Natural killer cell (primary cell): ENCODE measurements at regions not wholly inside any gene's neighbourhood (a gene's known extent, or its start where the extent isn't known, plus 50 kb on each side); places are given as distances from the start of the nearest gene placed in this dataset.
"Not testable (repeated sequence)": the region's sequence is repeated elsewhere in the genome, so short reads cannot be mapped to it uniquely, and the experiment has no call there.

Experiments
- ATAC-seq, 3 donors: fragments of 150-1000 bp in 2 of 3; fragments of 200-7000 bp in 1 of 3; cut with Tn5 transposase; 1 replicate in 1 of 3; 2 replicates in 2 of 3; pipeline ENCODE4 v1.10.0; 2021; ENCODE audit warnings: mild to moderate bottlenecking in 2 of 3, moderate library complexity in 2 of 3
- DNase-seq, 2 donors: peaks; one replicate each; pipeline versions ENCODE4 v3.0.0 to v3.0.0-alpha.2; 2013 to 2021; ENCODE audit warnings: mixed read lengths in 1 of 2
- H3K27ac ChIP-seq: one replicate; pipeline ENCODE4 v1.5.1; 2013; ENCODE audit warnings: mild to moderate bottlenecking, low read length
- H3K27me3 ChIP-seq: one replicate; pipeline ENCODE4 v1.6.1; 2013; ENCODE audit warnings: low read length; ENCODE audit not compliant: control insufficient read depth, insufficient read depth
- H3K36me3 ChIP-seq: one replicate; pipeline ENCODE4 v1.6.1; 2013; ENCODE audit warnings: low read length; ENCODE audit not compliant: control insufficient read depth, insufficient read depth
- H3K4me1 ChIP-seq: one replicate; pipeline ENCODE4 v1.6.1; 2013; ENCODE audit warnings: low read length; ENCODE audit not compliant: control insufficient read depth, insufficient read depth
- H3K4me3 ChIP-seq: one replicate; pipeline ENCODE4 v1.5.1; 2013; ENCODE audit warnings: low read length
- H3K9me3 ChIP-seq: one replicate; pipeline ENCODE4 v1.6.1; 2013; ENCODE audit warnings: low read length; ENCODE audit not compliant: control insufficient read depth, insufficient read depth
- H3K27ac Mint-ChIP-seq, 2 donors: one replicate each; pipeline ENCODE4 v1.8.0; 2022; ENCODE audit warnings: mild to moderate bottlenecking in 2 of 2, mixed read lengths in 2 of 2, moderate library complexity in 1 of 2
- H3K27me3 Mint-ChIP-seq, 2 donors: one replicate each; pipeline ENCODE4 v1.8.0; 2022; ENCODE audit warnings: low read depth in 2 of 2, mixed read lengths in 2 of 2
- H3K36me3 Mint-ChIP-seq: one replicate; pipeline ENCODE4 v1.8.0; 2022; ENCODE audit warnings: mixed read lengths
- H3K4me1 Mint-ChIP-seq, 2 donors: one replicate each; pipeline ENCODE4 v1.8.0; 2022; ENCODE audit warnings: mixed read lengths in 2 of 2
- H3K4me3 Mint-ChIP-seq: one replicate; pipeline ENCODE4 v1.8.0; 2022; ENCODE audit warnings: mild to moderate bottlenecking, moderate library complexity, mixed read lengths
- H3K9me3 Mint-ChIP-seq, 2 donors: one replicate each; pipeline ENCODE4 v1.8.0; 2022; ENCODE audit warnings: mixed read lengths in 2 of 2
- WGBS: methylation state at CpG from one replicate; pipeline ENCODE4 v1.1.7; 2013; ENCODE audit warnings: missing lambda C conversion rate; ENCODE audit not compliant: insufficient coverage; 5-methylcytosine and 5-hydroxymethylcytosine counted together
- intact Hi-C: fragments of 100-400 bp; cut with micrococcal nuclease; formaldehyde crosslinking; loops from one replicate; pipeline ENCODE4 v1.14.2; 2022

DNA sequence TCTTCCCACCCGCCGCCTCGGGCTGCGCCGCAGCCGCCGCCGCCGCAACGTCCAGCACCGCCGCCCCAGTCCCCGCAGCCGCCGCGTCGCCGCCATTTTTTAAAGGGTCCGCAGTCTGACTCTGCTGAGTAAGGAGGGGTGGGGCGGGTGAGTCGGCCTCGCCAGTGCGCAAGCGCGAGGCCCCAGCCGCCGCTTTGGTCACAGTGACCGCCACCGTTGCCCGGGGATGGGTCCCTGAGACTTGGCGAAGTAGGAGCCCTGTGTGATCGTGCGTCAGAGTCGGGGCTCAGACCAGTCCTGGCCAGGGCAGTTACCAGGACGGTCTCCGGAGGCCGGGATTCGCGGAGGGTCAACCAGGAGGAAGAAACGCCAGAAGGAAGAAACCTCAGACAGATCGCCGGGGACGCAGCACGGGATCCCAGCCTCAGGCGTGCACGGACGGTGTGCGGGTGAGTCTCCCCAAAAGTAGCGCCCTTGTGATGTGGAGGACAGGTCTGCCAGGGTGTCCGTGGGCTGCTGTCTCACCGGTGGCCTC is 1414.2 kb upstream of the PCDH10 start:
- intact Hi-C loops, H3K4me1 Mint-ChIP-seq, DNase-seq, H3K27me3 Mint-ChIP-seq, H3K36me3 Mint-ChIP-seq, H3K9me3 Mint-ChIP-seq, H3K9me3 ChIP-seq, H3K27ac ChIP-seq, H3K4me3 ChIP-seq, H3K4me3 Mint-ChIP-seq, H3K27me3 ChIP-seq, H3K27ac Mint-ChIP-seq, H3K4me1 ChIP-seq, H3K36me3 ChIP-seq, ATAC-seq: not testable (repeated sequence)
- 94% methylated on average over 12 of the region's 51 CpGs for WGBS

DNA sequence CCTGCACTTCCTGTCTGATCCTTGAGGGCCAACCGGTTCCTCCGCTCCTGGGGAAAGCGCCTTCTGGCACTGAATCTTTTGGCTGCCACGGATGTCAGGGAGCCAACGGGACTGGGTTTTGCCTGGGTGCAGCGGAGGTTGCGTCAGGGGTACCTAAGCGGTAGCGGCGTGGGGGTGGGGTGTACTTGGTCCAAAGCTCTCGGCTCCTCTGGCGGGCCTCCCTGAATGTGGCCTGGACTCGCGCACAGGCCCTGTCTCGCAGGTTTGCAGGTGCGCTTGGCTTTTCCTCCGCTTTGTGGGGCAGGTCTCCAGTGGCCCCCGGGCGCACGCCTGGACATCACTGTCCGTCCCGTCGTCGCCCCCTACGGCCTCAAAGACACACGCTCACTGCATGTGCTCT is 1410.1 kb upstream of the PCDH10 start:
- ATAC-seq, intact Hi-C loops: not testable (repeated sequence)

DNA sequence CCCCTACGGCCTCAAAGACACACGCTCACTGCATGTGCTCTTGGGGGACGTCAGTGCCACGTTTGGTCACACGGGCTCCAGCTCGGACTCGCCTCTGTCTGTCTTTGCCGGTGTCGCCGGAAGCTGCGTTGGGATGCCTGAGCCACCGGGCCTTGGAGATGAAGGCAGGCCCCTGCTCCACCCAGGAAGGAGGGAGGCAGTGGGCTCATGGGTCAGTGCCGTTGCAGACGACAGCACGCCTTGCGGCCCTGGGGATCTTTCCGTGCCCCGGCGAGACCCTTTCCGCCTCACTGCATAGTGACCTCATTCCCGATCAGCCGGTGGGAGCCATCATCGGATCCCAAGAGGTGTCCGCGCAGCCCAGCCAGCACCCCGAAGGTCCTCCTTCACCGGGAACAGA is 1407.3 kb upstream of the PCDH10 start:
- H3K36me3 Mint-ChIP-seq, H3K36me3 ChIP-seq, H3K4me3 ChIP-seq, DNase-seq, H3K27ac Mint-ChIP-seq, H3K9me3 ChIP-seq, H3K4me1 ChIP-seq, H3K27me3 ChIP-seq, H3K4me3 Mint-ChIP-seq, H3K4me1 Mint-ChIP-seq, H3K27me3 Mint-ChIP-seq, H3K27ac ChIP-seq, ATAC-seq, H3K9me3 Mint-ChIP-seq, intact Hi-C loops: not testable (repeated sequence)
- WGBS, result no CpG with 5 or more reads among the region's 27 CpGs

More for the DNA sequence above, 1410.1 kb upstream of the PCDH10 start:
- not testable (repeated sequence) for DNase-seq, H3K36me3 ChIP-seq, H3K4me3 Mint-ChIP-seq, H3K9me3 ChIP-seq, H3K4me3 ChIP-seq, H3K9me3 Mint-ChIP-seq, H3K27me3 Mint-ChIP-seq, H3K4me1 ChIP-seq, H3K36me3 Mint-ChIP-seq, H3K4me1 Mint-ChIP-seq, H3K27me3 ChIP-seq, H3K27ac ChIP-seq, H3K27ac Mint-ChIP-seq
- WGBS, result 94% methylated on average over 7 of the region's 26 CpGs

DNA sequence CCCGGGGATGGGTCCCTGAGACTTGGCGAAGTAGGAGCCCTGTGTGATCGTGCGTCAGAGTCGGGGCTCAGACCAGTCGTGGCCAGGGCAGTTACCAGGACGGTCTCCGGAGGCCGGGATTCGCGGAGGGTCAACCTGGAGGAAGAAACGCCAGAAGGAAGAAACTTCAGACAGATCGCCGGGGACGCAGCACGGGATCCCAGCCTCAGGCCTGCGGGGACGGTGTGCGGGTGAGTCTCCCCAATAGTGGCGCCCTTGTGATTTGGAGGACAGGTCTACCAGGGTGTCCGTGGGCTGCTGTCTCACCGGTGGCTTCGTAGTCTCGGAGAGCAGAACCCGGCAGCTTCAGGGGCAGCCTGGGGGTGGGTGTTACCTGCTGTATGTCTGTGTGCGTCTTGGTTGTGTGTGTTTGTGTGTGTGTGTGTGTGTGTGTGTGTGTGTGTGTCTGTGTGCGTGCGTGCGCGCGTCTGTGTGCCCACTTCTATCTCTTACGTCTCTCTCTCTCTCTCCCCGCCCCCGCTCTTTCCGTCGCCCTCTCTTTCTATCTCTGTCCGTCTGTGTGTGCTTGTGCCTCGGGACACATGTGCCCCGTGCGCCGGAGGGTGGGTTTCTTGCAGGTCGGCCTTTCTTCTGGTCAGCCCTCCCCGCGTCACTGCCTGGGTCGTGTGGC is 1406.4 kb upstream of the PCDH10 start:
- H3K36me3 Mint-ChIP-seq, H3K4me3 ChIP-seq, H3K36me3 ChIP-seq, DNase-seq, H3K9me3 ChIP-seq, H3K4me3 Mint-ChIP-seq, H3K27ac ChIP-seq, ATAC-seq, H3K4me1 Mint-ChIP-seq, H3K4me1 ChIP-seq, H3K9me3 Mint-ChIP-seq, H3K27me3 ChIP-seq, intact Hi-C loops, H3K27me3 Mint-ChIP-seq, H3K27ac Mint-ChIP-seq: not testable (repeated sequence)
- 91% methylated on average over 32 of the region's 45 CpGs for WGBS

DNA sequence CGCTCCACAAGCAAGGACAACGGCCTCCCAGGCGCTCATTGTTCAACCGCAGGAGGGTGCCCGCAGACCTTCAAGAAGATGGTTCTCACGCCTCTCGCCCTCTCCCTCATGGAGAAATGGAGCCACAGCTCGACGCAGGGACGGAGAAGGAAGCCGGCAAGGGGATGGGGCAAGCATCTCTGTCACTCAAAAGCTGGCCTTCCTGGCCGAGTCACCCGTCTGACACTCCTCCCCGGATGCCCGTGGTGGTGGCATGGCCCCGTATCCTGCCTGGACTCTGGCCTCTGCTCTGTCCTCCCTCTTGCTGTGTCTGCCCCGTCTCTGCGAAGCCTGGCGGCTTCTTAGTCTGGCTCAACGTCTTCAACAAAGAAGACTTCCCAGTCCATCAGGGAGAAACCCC is 1405.7 kb upstream of the PCDH10 start:
- H3K9me3 ChIP-seq, ATAC-seq, H3K4me1 Mint-ChIP-seq, DNase-seq, intact Hi-C loops, H3K27ac ChIP-seq, H3K36me3 Mint-ChIP-seq, H3K4me3 ChIP-seq, H3K9me3 Mint-ChIP-seq, H3K36me3 ChIP-seq, H3K4me1 ChIP-seq, H3K4me3 Mint-ChIP-seq, H3K27ac Mint-ChIP-seq, H3K27me3 Mint-ChIP-seq, H3K27me3 ChIP-seq: not testable (repeated sequence)
- 90% methylated on average over 7 of the region's 20 CpGs for WGBS

DNA sequence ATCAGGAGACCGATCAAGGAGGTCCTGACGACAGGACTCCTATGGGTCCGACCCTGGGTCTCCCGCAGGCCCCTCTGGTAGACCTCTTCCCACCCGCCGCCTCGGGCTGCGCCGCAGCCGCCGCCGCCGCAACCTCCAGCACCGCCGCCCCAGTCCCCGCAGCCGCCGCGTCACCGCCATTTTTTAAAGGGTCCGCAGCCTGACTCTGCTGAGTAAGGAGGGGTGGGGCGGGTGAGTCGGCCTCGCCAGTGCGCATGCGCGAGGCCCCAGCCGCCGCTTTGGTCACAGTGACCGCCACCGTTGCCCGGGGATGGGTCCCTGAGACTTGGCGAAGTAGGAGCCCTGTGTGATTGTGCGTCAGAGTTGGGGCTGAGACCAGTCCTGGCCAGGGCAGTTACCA is 1401.9 kb upstream of the PCDH10 start:
- H3K4me3 Mint-ChIP-seq, DNase-seq, H3K27ac Mint-ChIP-seq, H3K4me1 Mint-ChIP-seq, H3K9me3 Mint-ChIP-seq, H3K9me3 ChIP-seq, H3K27ac ChIP-seq, H3K36me3 Mint-ChIP-seq, H3K4me3 ChIP-seq, H3K4me1 ChIP-seq, ATAC-seq, H3K27me3 ChIP-seq, H3K27me3 Mint-ChIP-seq, intact Hi-C loops, H3K36me3 ChIP-seq: not testable (repeated sequence)
- 97% methylated on average over 13 of the region's 34 CpGs for WGBS

DNA sequence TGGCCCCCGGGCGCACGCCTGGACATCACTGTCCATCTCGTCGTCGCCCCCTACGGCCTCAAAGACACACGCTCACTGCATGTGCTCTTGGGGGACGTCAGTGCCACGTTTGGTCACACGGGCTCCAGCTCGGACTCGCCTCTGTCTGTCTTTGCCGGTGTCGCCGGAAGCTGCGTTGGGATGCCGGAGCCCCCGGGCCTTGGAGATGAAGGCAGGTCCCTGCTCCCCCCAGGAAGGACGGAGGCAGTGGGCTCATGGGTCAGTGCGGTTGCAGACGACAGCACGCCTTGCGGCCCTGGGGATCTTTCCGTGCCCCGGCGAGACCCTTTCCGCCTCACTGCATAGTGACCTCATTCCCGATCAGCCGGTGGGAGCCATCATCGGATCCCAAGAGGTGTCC is 1399.9 kb upstream of the PCDH10 start:
- H3K27ac Mint-ChIP-seq, H3K4me1 ChIP-seq, ATAC-seq, H3K4me3 Mint-ChIP-seq, H3K27me3 ChIP-seq, H3K36me3 Mint-ChIP-seq, H3K4me1 Mint-ChIP-seq, DNase-seq, H3K9me3 ChIP-seq, H3K9me3 Mint-ChIP-seq, intact Hi-C loops, H3K4me3 ChIP-seq, H3K36me3 ChIP-seq, H3K27me3 Mint-ChIP-seq, H3K27ac ChIP-seq: not testable (repeated sequence)
- WGBS, result no CpG with 5 or more reads among the region's 31 CpGs

DNA sequence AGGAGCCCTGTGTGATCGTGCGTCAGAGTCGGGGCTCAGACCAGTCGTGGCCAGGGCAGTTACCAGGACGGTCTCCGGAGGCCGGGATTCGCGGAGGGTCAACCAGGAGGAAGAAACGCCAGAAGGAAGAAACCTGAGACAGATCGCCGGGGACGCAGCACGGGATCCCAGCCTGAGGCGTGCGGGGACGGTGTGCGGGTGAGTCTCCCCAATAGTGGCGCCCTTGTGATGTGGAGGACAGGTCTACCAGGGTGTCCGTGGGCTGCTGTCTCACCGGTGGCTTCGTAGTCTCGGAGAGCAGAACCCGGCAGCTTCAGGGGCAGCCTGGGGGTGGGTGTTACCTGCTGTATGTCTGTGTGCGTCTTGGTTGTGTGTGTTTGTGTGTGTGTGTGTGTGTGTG is 1399.1 kb upstream of the PCDH10 start:
- not testable (repeated sequence) for H3K4me3 ChIP-seq

More for the DNA sequence above, 1399.1 kb upstream of the PCDH10 start:
- intact Hi-C loops, H3K27ac ChIP-seq, H3K4me1 Mint-ChIP-seq, H3K27ac Mint-ChIP-seq, ATAC-seq, H3K4me1 ChIP-seq, H3K9me3 ChIP-seq, H3K36me3 ChIP-seq, H3K27me3 ChIP-seq, H3K36me3 Mint-ChIP-seq, H3K27me3 Mint-ChIP-seq, H3K4me3 Mint-ChIP-seq, H3K9me3 Mint-ChIP-seq: not testable (repeated sequence)
- WGBS, result 87% methylated on average over 22 of the region's 25 CpGs
- DNase-seq, result peak in 1 of 2 donors; percentile 4
